Ovary (tissue), 7 donors: ENCODE measurements at regions not wholly inside any gene's neighbourhood (a gene's known extent, or its start where the extent isn't known, plus 50 kb on each side); places are given as distances from the start of the nearest gene placed in this dataset.

ENCODE experiments used
- DNase-seq, 5 donors: peaks; one replicate each; pipeline ENCODE4 v3.0.0-alpha.2; 2019 to 2020
- H3K27ac ChIP-seq, 2 donors: fragments of 200-600 bp; one replicate each; pipeline versions ENCODE4 v1.5.1 to v1.8.0; 2019 to 2022
- H3K27me3 ChIP-seq: fragments of 200-600 bp; one replicate; pipeline ENCODE4 v1.8.0; 2022
- H3K36me3 ChIP-seq: fragments of 200-600 bp; sonication (generic); one replicate; pipeline ENCODE4 v1.5.1; 2019
- H3K4me1 ChIP-seq: one replicate; pipeline ENCODE4 v1.8.1; 2013; ENCODE audit warnings: mild to moderate bottlenecking, moderate library complexity; ENCODE audit not compliant: insufficient read depth
- H3K4me3 ChIP-seq: fragments of 200-600 bp; sonication (generic); one replicate; pipeline ENCODE4 v1.5.1; 2017
- H3K9me3 ChIP-seq, 2 donors: fragments of 200-600 bp in 1 of 2; sonication (generic) in 1 of 2; one replicate each; pipeline versions ENCODE4 v1.5.1 to v1.8.1; 2013 to 2019; ENCODE audit warnings: mild to moderate bottlenecking in 1 of 2, moderate library complexity in 1 of 2
- EP300 ChIP-seq: sonication (generic); formaldehyde crosslinking; IDR thresholded peaks from one replicate; pipeline ENCODE4 v1.6.1; 2017; ENCODE audit warnings: antibody characterized with exemption
- POLR2A ChIP-seq: fragments of 450-650 bp; IDR thresholded peaks from one replicate; pipeline ENCODE4 v1.6.1; 2017; ENCODE audit warnings: antibody characterized with exemption, mild to moderate bottlenecking, moderate library complexity
- WGBS, 3 donors: extraction: QIAGEN DNeasy Blood & Tissue Kit in 1 of 3; methylation state at CpG; one replicate each; pipeline versions ENCODE4 v1.1.5 to v1.1.7; 2013 to 2017; 5-methylcytosine and 5-hydroxymethylcytosine counted together
- intact Hi-C, 4 donors: fragments of 100-400 bp; cut with DNase I; formaldehyde crosslinking; loops; one replicate each; pipeline versions ENCODE4 v1.11.0 to v1.15.1; 2022 to 2023
- TF ChIP-seq, protein P1 (sequence below), 3 donors: fragments of 450-650 bp in 2 of 3; fragments of 200-600 bp in 1 of 3; IDR thresholded peaks; one replicate each; pipeline versions ENCODE4 v1.5.1 to v1.8.0; 2016 to 2022; ENCODE audit warnings: antibody characterized with exemption in 3 of 3, mild to moderate bottlenecking in 1 of 3
- donor health status: DM: no; HTN: no; CAD: no; lungs with moderate emphysema.
- donor health status: DM: no; HTN: no; CAD: no.
- donor health status: Bipolar disorder and iron deficiency.
- donor health status: DM: no; HTN: no; CAD: no.
- donor health status: DM: yes; HTN: yes; CAD: no.

DNA sequence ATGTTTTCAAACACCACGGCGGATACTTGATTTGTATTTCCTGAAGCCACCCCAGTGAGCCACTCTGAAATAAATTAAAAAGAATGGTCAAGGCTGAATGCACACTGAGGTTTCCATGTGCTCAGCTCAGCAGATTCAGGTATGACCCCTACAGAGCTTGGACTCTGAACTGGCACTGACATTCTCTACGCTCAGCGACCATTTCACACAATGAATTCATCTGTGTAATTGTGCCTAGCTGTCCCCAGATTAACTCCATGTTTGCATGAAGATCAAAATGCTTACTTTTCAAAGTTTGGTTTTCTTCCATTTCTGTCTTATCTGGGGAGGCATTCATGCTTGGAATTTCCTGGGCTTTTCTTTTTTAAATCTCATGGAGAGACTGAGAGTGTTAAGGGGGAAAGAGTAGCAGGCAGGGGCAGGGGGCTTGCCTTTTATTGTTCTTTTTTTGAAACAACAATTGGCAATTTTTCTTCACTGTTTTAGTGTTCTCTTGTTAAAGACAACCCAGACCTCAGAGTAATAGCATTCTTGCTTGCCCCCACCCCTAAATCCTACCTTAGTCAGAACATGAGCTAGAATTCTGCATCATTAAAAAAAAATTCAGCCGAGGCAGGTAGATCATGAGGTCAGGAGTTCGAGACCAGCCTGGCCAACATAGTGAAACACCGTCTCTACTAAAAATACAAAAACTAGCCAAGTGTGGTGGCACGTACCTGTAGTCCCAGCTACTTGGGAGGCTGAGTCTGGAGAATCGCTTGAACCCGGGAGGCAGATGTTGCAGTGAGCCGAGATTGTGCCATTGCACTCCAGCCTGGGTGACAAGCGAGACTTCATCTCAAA lies 85.5 kb upstream of the HNF1B start:
- Histone ChIP-seq H3K9me3 (no peaks in the 10 kb centered on the region), H3K4me1 (no peaks in the 10 kb centered on the region), H3K36me3 (no peaks in the 10 kb centered on the region), H3K27me3 (no peaks in the 10 kb centered on the region), H3K4me3 (no peak overlapping the region), H3K27ac (no peak overlapping the region)
- DNase-seq: no peak
- intact Hi-C loops: no loop called here
- TF ChIP-seq EP300: no peak
- TF ChIP-seq POLR2A: no peak
- TF ChIP-seq, protein P1, sequence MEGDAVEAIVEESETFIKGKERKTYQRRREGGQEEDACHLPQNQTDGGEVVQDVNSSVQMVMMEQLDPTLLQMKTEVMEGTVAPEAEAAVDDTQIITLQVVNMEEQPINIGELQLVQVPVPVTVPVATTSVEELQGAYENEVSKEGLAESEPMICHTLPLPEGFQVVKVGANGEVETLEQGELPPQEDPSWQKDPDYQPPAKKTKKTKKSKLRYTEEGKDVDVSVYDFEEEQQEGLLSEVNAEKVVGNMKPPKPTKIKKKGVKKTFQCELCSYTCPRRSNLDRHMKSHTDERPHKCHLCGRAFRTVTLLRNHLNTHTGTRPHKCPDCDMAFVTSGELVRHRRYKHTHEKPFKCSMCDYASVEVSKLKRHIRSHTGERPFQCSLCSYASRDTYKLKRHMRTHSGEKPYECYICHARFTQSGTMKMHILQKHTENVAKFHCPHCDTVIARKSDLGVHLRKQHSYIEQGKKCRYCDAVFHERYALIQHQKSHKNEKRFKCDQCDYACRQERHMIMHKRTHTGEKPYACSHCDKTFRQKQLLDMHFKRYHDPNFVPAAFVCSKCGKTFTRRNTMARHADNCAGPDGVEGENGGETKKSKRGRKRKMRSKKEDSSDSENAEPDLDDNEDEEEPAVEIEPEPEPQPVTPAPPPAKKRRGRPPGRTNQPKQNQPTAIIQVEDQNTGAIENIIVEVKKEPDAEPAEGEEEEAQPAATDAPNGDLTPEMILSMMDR (IDR thresholded peaks at IDR 0.05): no peak
- WGBS, 3 donors: 61 to 65% (median 62%) methylated on average over 12 of the region's 12 CpGs

GRCh38 chr17:37829592-37830123 lies 84.8 kb upstream of the HNF1B start:
- intact Hi-C loops: no loop called here
- DNase-seq: no peak
- Histone ChIP-seq H3K9me3 (no peaks in the 10 kb centered on the region), H3K4me3 (no peak overlapping the region), H3K4me1 (no peaks in the 10 kb centered on the region), H3K36me3 (no peaks in the 10 kb centered on the region), H3K27me3 (no peaks in the 10 kb centered on the region), H3K27ac (no peak overlapping the region)
- TF ChIP-seq EP300 (no peak), POLR2A (no peak)
- TF ChIP-seq, protein P1 (IDR thresholded peaks at IDR 0.05): no peak
- 28 to 43% (median 29%) methylated on average over 5 of the region's 5 CpGs for WGBS, 3 donors

GRCh38 chr17:37828651-37829124 lies 83.8 kb upstream of the HNF1B start:
- no peaks in the 10 kb centered on the region for H3K4me1 ChIP-seq
- TF ChIP-seq, protein P1 (IDR thresholded peaks at IDR 0.05): no peak
- TF ChIP-seq POLR2A: no peak
- no peak for TF ChIP-seq EP300

DNA sequence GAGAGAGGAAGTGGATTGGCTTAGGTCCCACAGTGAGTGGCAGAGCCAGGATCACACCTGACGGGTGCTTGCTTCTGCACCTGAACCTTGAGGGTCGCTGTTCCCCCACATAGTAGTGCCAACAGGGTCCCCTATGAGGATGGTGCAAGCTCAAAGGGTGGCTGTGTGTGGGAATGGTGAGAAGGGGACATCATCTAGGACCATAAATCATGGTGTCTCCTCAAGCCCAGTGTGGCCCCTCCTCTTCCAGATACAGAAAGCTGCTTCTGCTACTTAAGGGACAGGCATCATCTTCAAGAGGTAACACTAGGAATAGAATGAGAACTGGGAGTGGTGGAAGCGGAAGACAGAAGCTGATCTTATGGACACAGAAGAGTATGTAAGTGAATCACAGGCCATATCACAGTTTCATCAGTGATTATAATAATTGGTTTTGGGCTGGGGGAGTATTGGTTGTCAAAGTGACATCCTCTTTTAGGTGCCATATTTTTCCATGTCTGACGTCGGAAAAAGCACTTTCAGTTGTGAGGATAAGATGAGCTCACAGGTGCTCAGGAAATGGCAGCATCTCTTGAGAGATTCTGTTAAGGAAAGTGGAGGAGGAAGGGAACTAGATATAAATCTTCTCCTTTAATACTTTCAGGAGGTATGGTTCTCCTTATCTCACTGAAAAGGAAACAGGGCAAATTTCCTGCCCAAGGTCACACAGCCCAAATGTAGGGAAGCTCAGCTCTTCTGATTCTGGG lies 83.2 kb upstream of the HNF1B start:
- H3K27me3 ChIP-seq: no peaks in the 10 kb centered on the region
- no peaks in the 10 kb centered on the region for H3K4me1 ChIP-seq
- DNase-seq: no peak
- TF ChIP-seq EP300: no peak
- TF ChIP-seq POLR2A: no peak
- TF ChIP-seq, protein P1 (IDR thresholded peaks at IDR 0.05): no peak
- H3K9me3 ChIP-seq: no peaks in the 10 kb centered on the region
- intact Hi-C loops: no loop called here
- H3K36me3 ChIP-seq: no peaks in the 10 kb centered on the region
- no peak overlapping the region for H3K27ac ChIP-seq
- 77 to 80% (median 77%) methylated on average over 5 of the region's 5 CpGs for WGBS, 3 donors
- no peak overlapping the region for H3K4me3 ChIP-seq

More at GRCh38 chr17:37828651-37829124, 83.8 kb upstream of the HNF1B start:
- no peak for DNase-seq
- H3K27ac ChIP-seq: no peak overlapping the region
- H3K36me3 ChIP-seq: no peaks in the 10 kb centered on the region
- no peaks in the 10 kb centered on the region for H3K9me3 ChIP-seq
- WGBS, 3 donors: 69 to 75% (median 71%) methylated on average over 5 of the region's 5 CpGs
- H3K27me3 ChIP-seq: no peaks in the 10 kb centered on the region
- H3K4me3 ChIP-seq: no peak overlapping the region
- intact Hi-C loops: no loop called here
